H9 (cell line): ENCODE measurements at regions not wholly inside any gene's neighbourhood (a gene's known extent, or its start where the extent isn't known, plus 50 kb on each side); places are given as distances from the start of the nearest gene placed in this dataset.

Experiments used
- DNase-seq: peaks from one replicate; pipeline ENCODE4 v3.0.0-alpha.2; 2017
- H2AFZ ChIP-seq: one replicate; pipeline ENCODE4 v1.6.1; 2013; ENCODE audit warnings: mild to moderate bottlenecking, low read length, control low read depth, moderate library complexity
- H2AK5ac ChIP-seq: 2 replicates; pipeline ENCODE4 v1.6.1; 2013; ENCODE audit warnings: low read length, control low read depth, mixed read lengths; ENCODE audit not compliant: insufficient read length
- H2BK120ac ChIP-seq: one replicate; pipeline ENCODE4 v1.6.1; 2013; ENCODE audit warnings: low read depth, mild to moderate bottlenecking, low read length, control low read depth, inconsistent platforms; ENCODE audit not compliant: poor library complexity, severe bottlenecking
- H2BK12ac ChIP-seq: 2 replicates; pipeline ENCODE4 v1.6.1; 2013; ENCODE audit warnings: low read length, control low read depth, mixed read lengths, low read depth; ENCODE audit not compliant: insufficient read length
- H2BK15ac ChIP-seq: 2 replicates; pipeline ENCODE4 v1.6.1; 2013; ENCODE audit warnings: low read depth, low read length, control low read depth
- H2BK20ac ChIP-seq: one replicate; pipeline ENCODE4 v1.6.1; 2013; ENCODE audit warnings: low read depth, mild to moderate bottlenecking, low read length, control low read depth, inconsistent platforms; ENCODE audit not compliant: poor library complexity, severe bottlenecking
- H2BK5ac ChIP-seq: 2 replicates; pipeline ENCODE4 v1.6.1; 2013; ENCODE audit warnings: low read length, control low read depth, mixed read lengths; ENCODE audit not compliant: insufficient read length
- H3K14ac ChIP-seq: 2 replicates; pipeline ENCODE4 v1.6.1; 2013; ENCODE audit warnings: low read length, control low read depth; ENCODE audit not compliant: insufficient read depth
- H3K18ac ChIP-seq: 2 replicates; pipeline ENCODE4 v1.6.1; 2013; ENCODE audit warnings: low read depth, mild to moderate bottlenecking, mixed read lengths, low read length, control low read depth; ENCODE audit not compliant: insufficient read length
- H3K23ac ChIP-seq: 2 replicates; pipeline ENCODE4 v1.6.1; 2013; ENCODE audit warnings: low read length, control low read depth, mixed read lengths, low read depth; ENCODE audit not compliant: insufficient read length
- H3K23me2 ChIP-seq: 2 replicates; pipeline ENCODE4 v1.6.1; 2013; ENCODE audit warnings: low read depth, mild to moderate bottlenecking, mixed read lengths, low read length, control low read depth; ENCODE audit not compliant: insufficient read length, poor library complexity, severe bottlenecking
- H3K27ac ChIP-seq: 2 replicates; pipeline ENCODE4 v1.5.1; 2013; ENCODE audit warnings: low read length, control low read depth, mixed read lengths, low read depth; ENCODE audit not compliant: insufficient read length
- H3K27me3 ChIP-seq: 2 replicates; pipeline ENCODE4 v1.6.1; 2013; ENCODE audit warnings: low read length, control low read depth, inconsistent platforms; ENCODE audit not compliant: insufficient read depth
- H3K4ac ChIP-seq: 2 replicates; pipeline ENCODE4 v1.6.1; 2013; ENCODE audit warnings: low read depth, mild to moderate bottlenecking, control low read depth, inconsistent platforms, low read length, moderate library complexity
- H3K4me1 ChIP-seq: 2 replicates; pipeline ENCODE4 v1.6.1; 2013; ENCODE audit warnings: low read length, control low read depth, inconsistent platforms; ENCODE audit not compliant: insufficient read depth
- H3K4me2 ChIP-seq: 2 replicates; pipeline ENCODE4 v1.6.1; 2013; ENCODE audit warnings: low read length, control low read depth, mixed read lengths; ENCODE audit not compliant: insufficient read length, insufficient read depth
- H3K56ac ChIP-seq: 2 replicates; pipeline ENCODE4 v1.6.1; 2013; ENCODE audit warnings: low read depth, mild to moderate bottlenecking, mixed read lengths, low read length, control low read depth; ENCODE audit not compliant: insufficient read length
- H3K79me1 ChIP-seq: 2 replicates; pipeline ENCODE4 v1.6.1; 2013; ENCODE audit warnings: low read depth, mild to moderate bottlenecking, moderate library complexity, low read length, control low read depth, inconsistent platforms; ENCODE audit not compliant: insufficient read depth, poor library complexity, severe bottlenecking
- H3K79me2 ChIP-seq: 2 replicates; pipeline ENCODE4 v1.6.1; 2013; ENCODE audit warnings: low read length, control low read depth, inconsistent platforms; ENCODE audit not compliant: insufficient read depth
- H3K9ac ChIP-seq: 2 replicates; pipeline ENCODE4 v1.6.1; 2013; ENCODE audit warnings: low read length, control low read depth, mixed read lengths; ENCODE audit not compliant: insufficient read length; ENCODE audit errors: extremely low read depth
- H3K9me3 ChIP-seq: one replicate; pipeline ENCODE4 v1.6.1; 2013; ENCODE audit warnings: low read depth, low read length, inconsistent platforms; ENCODE audit not compliant: control insufficient read depth
- H3T11ph ChIP-seq: one replicate; pipeline ENCODE4 v1.6.1; 2013; ENCODE audit warnings: mild to moderate bottlenecking, low read length, control low read depth, inconsistent platforms
- H4K20me1 ChIP-seq: one replicate; pipeline ENCODE4 v1.6.1; 2013; ENCODE audit not compliant: control insufficient read depth, insufficient read length, insufficient read depth
- H4K5ac ChIP-seq: 2 replicates; pipeline ENCODE4 v1.6.1; 2013; ENCODE audit warnings: low read depth, mild to moderate bottlenecking, mixed read lengths, low read length, control low read depth; ENCODE audit not compliant: insufficient read length
- H4K8ac ChIP-seq: replicated peaks from 2 replicates; pipeline ENCODE4 v1.6.1; 2013; ENCODE audit warnings: low read length, control low read depth, mixed read lengths, low read depth; ENCODE audit not compliant: insufficient read length
- H4K91ac ChIP-seq: 2 replicates; pipeline ENCODE4 v1.6.1; 2013; ENCODE audit warnings: low read depth, mild to moderate bottlenecking, moderate library complexity, mixed read lengths, low read length, control low read depth; ENCODE audit not compliant: insufficient read length
- H3K27ac Mint-ChIP-seq, 3 experiments: 2 replicates in 2 of 3; 3 replicates in 1 of 3; pipeline ENCODE4 v1.8.0; 2020 to 2021; ENCODE audit warnings: mixed read lengths in 3 of 3, mild to moderate bottlenecking in 1 of 3, moderate library complexity in 1 of 3
- H3K27me3 Mint-ChIP-seq: 2 replicates; pipeline ENCODE4 v1.8.0; 2021; ENCODE audit warnings: low read depth, mild to moderate bottlenecking, moderate library complexity, mixed read lengths
- H3K36me3 Mint-ChIP-seq, 3 experiments: 2 replicates in 2 of 3; 3 replicates in 1 of 3; pipeline ENCODE4 v1.8.0; 2020 to 2021; ENCODE audit warnings: low read depth in 3 of 3, mixed read lengths in 3 of 3; ENCODE audit not compliant: insufficient read depth in 1 of 3
- H3K4me1 Mint-ChIP-seq, 2 experiments: 2 replicates each; pipeline ENCODE4 v1.8.0; 2020; ENCODE audit warnings: mixed read lengths in 2 of 2
- H3K4me3 Mint-ChIP-seq, 2 experiments: 2 replicates in 1 of 2; 3 replicates in 1 of 2; pipeline ENCODE4 v1.8.0; 2020 to 2021; ENCODE audit warnings: mild to moderate bottlenecking in 2 of 2, mixed read lengths in 2 of 2, moderate library complexity in 1 of 2
- H3K9me3 Mint-ChIP-seq, 2 experiments: 2 replicates in 1 of 2; 3 replicates in 1 of 2; pipeline ENCODE4 v1.8.0; 2020; ENCODE audit warnings: mild to moderate bottlenecking in 2 of 2, mixed read lengths in 2 of 2, moderate library complexity in 1 of 2
- WGBS: extraction: QIAGEN DNeasy Blood & Tissue Kit; methylation state at CpG from one replicate; pipeline ENCODE4 v1.1.7; 2013; ENCODE audit warnings: missing lambda C conversion rate, low lambda C conversion rate, mixed read lengths; ENCODE audit not compliant: insufficient read length; ENCODE audit errors: extremely low coverage; 5-methylcytosine and 5-hydroxymethylcytosine counted together
- TF ChIP-seq, protein P1 (sequence below): fragments of 200-600 bp; sonication (generic); conservative IDR thresholded peaks from 3 replicates; pipeline ENCODE4 v1.8.0; 2021; ENCODE audit warnings: antibody characterized with exemption, mild to moderate bottlenecking

DNA sequence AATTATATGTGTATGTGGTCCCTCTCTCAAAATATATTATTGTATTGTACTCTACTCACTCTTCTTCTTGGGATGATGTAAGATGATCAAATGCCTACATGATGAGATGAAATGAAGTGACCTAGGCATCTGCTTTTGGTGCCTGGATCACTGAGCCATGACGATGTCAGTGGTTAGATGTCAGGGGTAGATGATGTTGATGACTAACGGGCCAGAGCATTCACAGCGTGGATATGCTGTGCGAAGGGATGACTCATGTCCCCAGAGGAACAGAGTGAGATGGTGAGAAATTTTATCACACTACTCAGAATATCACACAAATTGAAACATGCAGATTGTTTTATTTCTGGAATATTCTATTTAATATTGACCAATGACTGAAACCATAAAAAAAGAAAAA is 233.9 kb upstream of the CADM2 start:
- Histone ChIP-seq H3K4ac (no peak overlapping the region), H4K8ac (no peak overlapping the region), H3K9me3 (no peaks in the 10 kb centered on the region), H3K4me1 (no peaks in the 10 kb centered on the region), H3K27ac (no peak overlapping the region), H3K18ac (no peak overlapping the region), H4K91ac (no peak overlapping the region), H3K56ac (no peak overlapping the region), H3K4me2 (no peak overlapping the region), H3K79me2 (no peaks in the 10 kb centered on the region), H2BK120ac (no peak overlapping the region), H2BK20ac (no peak overlapping the region), H3K9ac (no peak overlapping the region), H3K79me1 (no peaks in the 10 kb centered on the region), H4K5ac (no peak overlapping the region), H3T11ph (no peak overlapping the region), H3K23me2 (no peaks in the 10 kb centered on the region), H2BK15ac (no peak overlapping the region), H2AFZ (no peak overlapping the region), H4K20me1 (no peaks in the 10 kb centered on the region), H3K14ac (no peak overlapping the region), H2BK12ac (no peak overlapping the region), H2AK5ac (no peak overlapping the region), H2BK5ac (no peak overlapping the region), H3K27me3 (no peaks in the 10 kb centered on the region), H3K23ac (no peak overlapping the region)
- Mint-ChIP-seq H3K4me1 (peaks cover 9 to 19% of the 10 kb centered on the region in 2 experiments), H3K27ac (0 out of 7 replicates have a peak overlapping the region, but pooled peaks of 1 of the 3 experiments have one; percentile 4), H3K27me3 (no peaks in the 10 kb centered on the region), H3K36me3 (no peaks in the 10 kb centered on the region), H3K4me3 (no peak overlapping the region), H3K9me3 (peaks cover 0 to 2% of the 10 kb centered on the region in 2 experiments; a peak in 1 of 5 replicates)
- TF ChIP-seq, protein P1, sequence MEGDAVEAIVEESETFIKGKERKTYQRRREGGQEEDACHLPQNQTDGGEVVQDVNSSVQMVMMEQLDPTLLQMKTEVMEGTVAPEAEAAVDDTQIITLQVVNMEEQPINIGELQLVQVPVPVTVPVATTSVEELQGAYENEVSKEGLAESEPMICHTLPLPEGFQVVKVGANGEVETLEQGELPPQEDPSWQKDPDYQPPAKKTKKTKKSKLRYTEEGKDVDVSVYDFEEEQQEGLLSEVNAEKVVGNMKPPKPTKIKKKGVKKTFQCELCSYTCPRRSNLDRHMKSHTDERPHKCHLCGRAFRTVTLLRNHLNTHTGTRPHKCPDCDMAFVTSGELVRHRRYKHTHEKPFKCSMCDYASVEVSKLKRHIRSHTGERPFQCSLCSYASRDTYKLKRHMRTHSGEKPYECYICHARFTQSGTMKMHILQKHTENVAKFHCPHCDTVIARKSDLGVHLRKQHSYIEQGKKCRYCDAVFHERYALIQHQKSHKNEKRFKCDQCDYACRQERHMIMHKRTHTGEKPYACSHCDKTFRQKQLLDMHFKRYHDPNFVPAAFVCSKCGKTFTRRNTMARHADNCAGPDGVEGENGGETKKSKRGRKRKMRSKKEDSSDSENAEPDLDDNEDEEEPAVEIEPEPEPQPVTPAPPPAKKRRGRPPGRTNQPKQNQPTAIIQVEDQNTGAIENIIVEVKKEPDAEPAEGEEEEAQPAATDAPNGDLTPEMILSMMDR = no peak
- no peak for DNase-seq
- no CpG with 5 or more reads among the region's 4 CpGs for WGBS
